ENCODE measurements at regions not wholly inside any gene's neighbourhood (a gene's known extent, or its start where the extent isn't known, plus 50 kb on each side); places are given as distances from the start of the nearest gene placed in this dataset.

DNA sequence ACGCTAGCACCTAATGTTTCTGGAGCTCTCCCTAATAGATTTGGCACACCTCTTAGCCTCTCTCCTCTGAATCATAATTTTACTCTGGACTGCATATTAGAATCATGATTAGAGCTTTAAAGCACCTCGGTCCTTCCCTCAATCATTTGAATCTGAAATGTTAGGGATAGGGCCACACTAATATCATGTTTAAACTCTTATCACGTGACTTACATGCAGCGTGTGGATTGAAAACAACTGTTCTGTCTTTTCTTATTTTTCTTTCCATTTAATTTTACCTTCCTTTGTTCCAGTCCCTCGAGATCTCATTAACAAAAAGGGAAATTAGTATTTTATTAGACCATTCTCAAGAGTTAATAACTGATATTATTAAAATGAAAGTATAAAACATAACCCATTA lies 762.5 kb upstream of the FLRT2 start:
- DNase-seq (ENCODE audit: insufficient read length): no peak
- no peak for FAIRE-seq
- TF ChIP-seq TAF1 (IDR thresholded peaks at IDR 0.05; ENCODE audit: borderline replicate concordance, low read depth, low read length) (no peak), POLR2A (IDR thresholded peaks at IDR 0.05; ENCODE audit: low read depth, low read length) (no peak), POLR2AphosphoS5 (IDR thresholded peaks at IDR 0.05; ENCODE audit: low read depth, low read length) (no peak)

DNA sequence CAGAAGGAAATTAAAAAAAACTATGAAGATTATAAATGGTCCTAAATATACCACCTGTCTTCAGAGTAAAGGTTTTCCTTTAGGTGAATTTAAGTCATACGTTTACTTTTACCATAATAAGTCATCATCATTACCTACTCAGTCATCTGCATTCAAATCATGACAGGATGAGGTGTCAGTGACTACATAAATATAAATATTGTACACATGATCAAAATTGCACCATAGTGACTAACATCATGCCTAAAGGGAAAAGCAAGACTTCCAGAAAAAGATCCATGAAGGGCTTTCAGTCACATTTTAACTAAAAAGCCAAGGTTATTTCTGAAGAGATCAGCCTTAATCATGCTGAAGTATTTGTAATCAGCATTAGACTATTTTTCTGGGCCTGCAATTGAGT lies 759.9 kb upstream of the FLRT2 start:
- no peak for TF ChIP-seq POLR2AphosphoS5 (IDR thresholded peaks at IDR 0.05; ENCODE audit: low read depth, low read length)
- no peak for TF ChIP-seq TAF1 (IDR thresholded peaks at IDR 0.05; ENCODE audit: borderline replicate concordance, low read depth, low read length)
- no peak for TF ChIP-seq POLR2A (IDR thresholded peaks at IDR 0.05; ENCODE audit: low read depth, low read length)
- no peak for DNase-seq (ENCODE audit: insufficient read length)
- FAIRE-seq: no peak

DNA sequence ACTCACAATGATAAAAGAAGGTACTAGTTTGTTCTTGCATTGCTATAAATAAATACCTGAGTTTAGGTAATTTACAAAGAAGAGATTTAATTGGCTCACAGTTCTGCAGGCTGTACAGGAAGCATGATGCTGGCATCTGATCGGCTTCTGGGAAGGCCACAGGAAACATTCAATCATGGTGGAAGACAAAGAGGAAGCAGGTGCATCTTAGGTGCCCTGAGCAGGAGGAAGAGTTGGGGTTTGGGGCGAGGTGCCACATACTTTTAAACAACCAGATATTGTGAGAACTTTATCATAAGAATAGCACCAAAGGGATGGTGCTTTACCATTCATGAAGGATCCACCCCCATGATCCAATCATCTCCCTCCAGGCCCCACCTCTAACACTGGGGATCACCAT lies 752.6 kb upstream of the FLRT2 start:
- DNase-seq (ENCODE audit: insufficient read length) (no peak), FAIRE-seq (no peak)
- no peak for TF ChIP-seq POLR2A (IDR thresholded peaks at IDR 0.05; ENCODE audit: low read depth, low read length)
- no peak for TF ChIP-seq POLR2AphosphoS5 (IDR thresholded peaks at IDR 0.05; ENCODE audit: low read depth, low read length)
- no peak for TF ChIP-seq TAF1 (IDR thresholded peaks at IDR 0.05; ENCODE audit: borderline replicate concordance, low read depth, low read length)

DNA sequence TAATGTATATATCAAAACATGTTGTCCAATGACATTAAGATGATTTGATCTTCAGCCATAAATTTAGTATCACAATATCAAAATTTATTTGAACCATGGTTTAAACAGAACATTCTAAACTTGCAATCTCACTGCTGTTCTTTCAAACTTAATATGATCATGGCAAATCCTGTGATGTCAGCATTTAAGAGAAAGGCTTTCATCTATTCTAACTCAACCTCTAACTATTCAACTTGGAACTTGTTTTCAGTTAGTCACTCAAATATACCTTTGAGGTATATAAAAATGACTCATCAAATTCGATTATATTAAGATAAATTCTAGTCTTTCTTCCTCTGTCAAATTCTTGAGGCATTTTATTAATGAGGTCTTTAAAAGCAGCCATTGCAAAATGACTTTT lies 747.0 kb upstream of the FLRT2 start:
- DNase-seq (ENCODE audit: insufficient read length): no peak
- TF ChIP-seq TAF1 (IDR thresholded peaks at IDR 0.05; ENCODE audit: borderline replicate concordance, low read depth, low read length) (no peak), POLR2AphosphoS5 (IDR thresholded peaks at IDR 0.05; ENCODE audit: low read depth, low read length) (no peak), POLR2A (IDR thresholded peaks at IDR 0.05; ENCODE audit: low read depth, low read length) (no peak)
- no peak for FAIRE-seq

DNA sequence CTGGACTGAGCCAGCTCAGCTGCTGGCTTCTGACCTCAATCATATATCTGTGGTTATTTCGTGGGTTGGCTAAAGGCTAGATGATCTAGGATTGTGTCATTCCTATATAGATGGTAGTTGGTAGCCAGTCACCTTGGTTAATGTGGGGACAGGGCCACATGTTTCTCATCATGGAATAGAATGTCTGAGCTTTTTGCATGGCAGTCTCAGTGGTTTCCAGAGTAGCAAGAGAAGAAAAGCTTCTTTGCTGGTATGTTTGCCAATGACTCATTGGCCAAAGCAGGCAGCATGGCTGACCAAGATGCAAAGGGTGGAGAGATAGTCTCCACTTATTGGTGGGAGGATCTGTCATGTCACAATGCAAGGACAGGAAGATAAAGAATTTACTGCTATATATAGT lies 746.4 kb upstream of the FLRT2 start:
- DNase-seq (ENCODE audit: insufficient read length) (no peak), FAIRE-seq (no peak)
- no peak for TF ChIP-seq TAF1 (IDR thresholded peaks at IDR 0.05; ENCODE audit: borderline replicate concordance, low read depth, low read length)
- TF ChIP-seq POLR2A (IDR thresholded peaks at IDR 0.05; ENCODE audit: low read depth, low read length): no peak
- no peak for TF ChIP-seq POLR2AphosphoS5 (IDR thresholded peaks at IDR 0.05; ENCODE audit: low read depth, low read length)

DNA sequence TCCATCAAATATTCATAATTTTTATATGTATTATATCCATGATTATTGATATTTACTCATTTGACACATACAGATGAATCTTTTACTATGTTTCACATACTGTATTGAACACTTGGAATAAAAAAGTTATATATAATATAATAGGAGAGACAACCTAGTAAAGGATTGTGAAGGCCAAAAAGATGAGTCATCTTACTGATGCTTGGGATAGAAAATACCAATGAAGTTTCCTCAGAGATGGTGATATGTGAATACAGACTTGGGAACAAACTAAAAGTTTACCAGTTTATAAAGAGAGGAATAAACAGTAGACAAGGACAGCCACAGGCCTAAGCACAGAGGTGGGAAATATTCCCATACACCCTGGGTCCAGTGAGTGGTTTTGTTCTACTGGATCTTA lies 743.9 kb upstream of the FLRT2 start:
- FAIRE-seq (no peak), DNase-seq (ENCODE audit: insufficient read length) (no peak)
- TF ChIP-seq TAF1 (IDR thresholded peaks at IDR 0.05; ENCODE audit: borderline replicate concordance, low read depth, low read length): no peak
- no peak for TF ChIP-seq POLR2A (IDR thresholded peaks at IDR 0.05; ENCODE audit: low read depth, low read length)
- no peak for TF ChIP-seq POLR2AphosphoS5 (IDR thresholded peaks at IDR 0.05; ENCODE audit: low read depth, low read length)

DNA sequence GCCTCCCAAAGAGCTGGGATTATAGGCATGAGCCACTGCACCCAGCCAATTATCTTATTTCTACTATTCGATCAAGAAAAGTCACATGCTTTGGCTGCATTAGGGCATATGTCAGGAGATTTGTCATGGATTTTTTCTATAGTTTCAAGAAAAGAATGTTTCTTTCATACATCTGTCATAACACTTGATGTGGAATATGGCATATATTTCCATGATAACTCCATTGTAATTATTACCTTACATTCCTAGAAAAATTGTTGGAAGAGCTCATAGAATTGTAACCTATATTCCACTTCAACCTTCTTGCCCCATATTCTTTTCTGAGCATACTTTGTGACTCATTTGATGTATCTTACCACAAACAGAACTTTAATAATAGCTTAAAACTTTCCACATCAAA lies 740.9 kb upstream of the FLRT2 start:
- no peak for FAIRE-seq
- TF ChIP-seq TAF1 (IDR thresholded peaks at IDR 0.05; ENCODE audit: borderline replicate concordance, low read depth, low read length): no peak
- TF ChIP-seq POLR2A (IDR thresholded peaks at IDR 0.05; ENCODE audit: low read depth, low read length): no peak
- TF ChIP-seq POLR2AphosphoS5 (IDR thresholded peaks at IDR 0.05; ENCODE audit: low read depth, low read length): no peak
- DNase-seq (ENCODE audit: insufficient read length): no peak

DNA sequence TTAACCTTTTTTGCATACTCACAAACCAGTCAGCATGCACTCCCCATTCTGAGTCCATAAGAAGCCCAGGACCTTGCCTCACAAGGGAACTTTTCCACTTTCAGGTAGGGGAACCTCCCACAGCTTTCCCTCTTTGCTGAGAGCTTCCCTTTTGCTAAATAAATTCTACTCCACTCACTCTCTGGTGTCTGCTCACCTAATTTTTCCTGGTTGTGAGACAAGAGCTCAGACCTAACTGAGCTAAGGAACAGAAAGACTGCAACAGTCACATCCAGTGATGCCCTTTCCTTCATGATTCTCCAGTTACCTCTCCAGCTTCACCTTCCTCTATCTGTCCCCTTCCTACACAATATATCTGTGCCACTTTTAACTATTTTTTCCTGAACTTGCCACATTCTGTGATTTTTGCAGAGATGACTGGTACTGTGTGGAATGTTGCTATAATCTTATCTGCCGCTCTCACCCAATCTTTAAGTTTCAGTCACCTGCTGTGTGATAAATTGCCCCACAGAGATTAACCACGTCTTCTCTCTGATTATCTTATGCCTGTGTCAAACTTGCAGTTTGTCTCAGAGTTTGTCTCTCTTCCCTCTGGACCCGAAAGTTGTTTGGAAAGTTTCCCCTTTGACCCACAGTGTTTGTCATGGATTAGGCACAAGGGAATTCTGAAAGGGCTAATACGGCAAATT lies 737.1 kb upstream of the FLRT2 start:
- no peak for FAIRE-seq
- no peak for DNase-seq (ENCODE audit: insufficient read length)
- no peak for TF ChIP-seq POLR2A (IDR thresholded peaks at IDR 0.05; ENCODE audit: low read depth, low read length)
- no peak for TF ChIP-seq POLR2AphosphoS5 (IDR thresholded peaks at IDR 0.05; ENCODE audit: low read depth, low read length)
- no peak for TF ChIP-seq TAF1 (IDR thresholded peaks at IDR 0.05; ENCODE audit: borderline replicate concordance, low read depth, low read length)

DNA sequence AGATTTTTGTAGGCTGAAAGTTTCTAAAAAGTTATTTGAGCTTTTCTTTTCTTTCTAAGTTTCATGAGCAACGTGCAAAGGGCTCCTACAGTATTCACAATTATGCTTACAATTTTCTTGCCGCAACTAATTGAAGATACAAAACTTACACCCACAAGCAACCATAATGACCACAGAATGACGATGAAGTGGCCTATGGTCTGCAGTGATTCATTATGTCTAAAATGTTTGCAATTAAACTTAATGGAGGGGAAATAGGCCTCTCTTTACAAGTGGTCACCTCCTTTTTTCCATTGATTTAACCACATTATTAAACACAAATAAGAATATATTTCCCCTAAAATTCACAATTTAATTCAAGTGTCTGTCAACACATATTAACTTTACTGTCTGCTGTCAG lies 732.6 kb upstream of the FLRT2 start:
- TF ChIP-seq TAF1 (IDR thresholded peaks at IDR 0.05; ENCODE audit: borderline replicate concordance, low read depth, low read length): no peak
- TF ChIP-seq POLR2A (IDR thresholded peaks at IDR 0.05; ENCODE audit: low read depth, low read length): no peak
- no peak for TF ChIP-seq POLR2AphosphoS5 (IDR thresholded peaks at IDR 0.05; ENCODE audit: low read depth, low read length)
- FAIRE-seq (no peak), DNase-seq (ENCODE audit: insufficient read length) (no peak)

DNA sequence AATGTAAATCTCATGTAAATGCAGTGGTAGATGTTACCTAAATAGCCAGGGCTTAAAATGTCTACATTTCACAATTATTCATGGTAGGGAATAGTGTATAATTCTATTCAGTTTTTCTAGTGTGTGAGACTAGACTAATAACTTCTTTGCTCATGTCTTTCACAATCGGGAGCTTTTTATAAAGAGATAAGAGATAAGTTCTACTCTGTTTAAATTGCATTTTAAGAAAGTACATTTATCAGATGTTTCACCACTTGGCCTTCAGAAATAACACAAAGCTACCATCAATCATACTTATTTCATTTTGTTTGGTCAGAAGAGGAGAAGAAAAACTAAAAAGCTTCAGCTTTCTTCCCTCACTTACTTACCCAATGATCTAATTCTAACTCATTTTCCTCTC lies 725.5 kb upstream of the FLRT2 start:
- DNase-seq (ENCODE audit: insufficient read length) (no peak), FAIRE-seq (no peak)
- no peak for TF ChIP-seq POLR2AphosphoS5 (IDR thresholded peaks at IDR 0.05; ENCODE audit: low read depth, low read length)
- no peak for TF ChIP-seq TAF1 (IDR thresholded peaks at IDR 0.05; ENCODE audit: borderline replicate concordance, low read depth, low read length)
- no peak for TF ChIP-seq POLR2A (IDR thresholded peaks at IDR 0.05; ENCODE audit: low read depth, low read length)

DNA sequence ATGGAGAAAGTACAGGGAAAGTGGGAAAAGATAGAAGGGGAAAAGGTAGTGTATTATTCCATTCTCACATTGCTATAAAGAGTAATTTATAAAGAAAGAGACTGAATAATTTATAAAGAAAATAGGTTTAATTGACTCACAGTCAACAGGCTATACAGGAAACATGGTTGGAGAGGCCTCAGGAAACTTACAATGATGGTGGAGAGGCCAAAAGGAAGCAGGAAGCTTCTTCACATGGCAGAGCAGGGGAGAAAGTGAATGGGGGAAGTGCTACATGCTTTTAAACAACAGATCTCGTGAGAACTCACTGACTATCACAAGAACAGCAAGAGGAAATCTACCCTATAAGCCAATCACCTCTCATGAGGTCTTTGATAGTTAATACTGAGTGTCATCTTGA lies 725.0 kb upstream of the FLRT2 start:
- DNase-seq (ENCODE audit: insufficient read length) (no peak), FAIRE-seq (no peak)
- TF ChIP-seq POLR2A (IDR thresholded peaks at IDR 0.05; ENCODE audit: low read depth, low read length) (no peak), TAF1 (IDR thresholded peaks at IDR 0.05; ENCODE audit: borderline replicate concordance, low read depth, low read length) (no peak), POLR2AphosphoS5 (IDR thresholded peaks at IDR 0.05; ENCODE audit: low read depth, low read length) (no peak)

DNA sequence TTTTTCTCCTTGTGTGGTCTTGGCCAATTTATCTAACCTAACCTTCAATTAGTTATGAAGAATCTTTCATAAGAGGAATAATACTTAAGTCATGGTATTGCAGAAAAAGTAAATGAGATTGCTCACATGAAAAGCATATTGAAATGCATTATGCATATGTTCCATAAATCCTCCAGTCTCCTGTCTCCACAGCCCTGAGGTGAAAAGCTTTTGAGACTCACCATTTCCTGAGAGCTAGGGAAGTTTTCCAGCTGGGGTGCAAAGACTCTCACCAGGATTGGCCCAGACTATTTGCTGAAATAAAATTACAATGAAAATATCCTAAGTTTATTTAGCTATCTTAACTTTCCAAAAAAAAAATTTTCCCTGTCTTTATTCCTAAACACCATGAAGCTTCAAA lies 723.8 kb upstream of the FLRT2 start:
- FAIRE-seq: no peak
- TF ChIP-seq POLR2AphosphoS5 (IDR thresholded peaks at IDR 0.05; ENCODE audit: low read depth, low read length) (no peak), POLR2A (IDR thresholded peaks at IDR 0.05; ENCODE audit: low read depth, low read length) (no peak), TAF1 (IDR thresholded peaks at IDR 0.05; ENCODE audit: borderline replicate concordance, low read depth, low read length) (no peak)
- DNase-seq (ENCODE audit: insufficient read length): no peak
